ENCODE measurements at regions not wholly inside any gene's neighbourhood (a gene's known extent, or its start where the extent isn't known, plus 50 kb on each side); places are given as distances from the start of the nearest gene placed in this dataset.
A peak's percentile ranks its signal among the peaks of the same experiment; 100 is the strongest.

DNA sequence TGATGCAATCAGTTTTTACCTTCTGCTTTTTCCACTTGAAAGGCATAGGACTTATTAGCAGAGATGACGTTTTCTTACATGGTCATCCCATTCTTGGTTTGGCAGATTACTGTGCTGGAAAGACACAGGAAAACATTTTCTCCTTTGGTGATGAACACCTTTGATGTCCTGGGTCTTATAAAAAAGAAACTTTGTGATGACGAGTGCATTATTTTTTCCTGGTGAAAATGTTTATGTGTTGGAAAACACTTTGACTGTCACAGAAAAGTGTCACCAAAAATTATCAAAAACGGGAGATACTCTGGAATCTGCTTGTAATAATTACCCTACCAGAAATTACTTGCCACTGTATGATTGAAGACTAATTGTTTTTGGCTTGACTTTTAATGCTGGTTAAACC lies 2020.9 kb downstream of the MAT2B start:
- DNase-seq (ENCODE audit: low spot score) (no peak), FAIRE-seq (no peak), ATAC-seq (no peak)
- Histone ChIP-seq H3K9ac (ENCODE audit: insufficient read depth, low read depth, low read length) (no peak overlapping the region), H3K9me3 (ENCODE audit: low read length) (peaks cover 86% of the 10 kb centered on the region), H3K27ac (ENCODE audit: extremely low read length, insufficient read depth, low read length) (no peak overlapping the region), H4K20me1 (ENCODE audit: insufficient read depth, low read length) (no peaks in the 10 kb centered on the region), H3K4me2 (ENCODE audit: low read depth, low read length) (no peak overlapping the region), H2AFZ (ENCODE audit: low read length) (no peak overlapping the region), H3K36me3 (replicated peaks in 1 of 2; ENCODE audit: control insufficient read depth in 1 of 2, insufficient read depth in 2 of 2, low read length in 2 of 2) (no peaks in the 10 kb centered on the region), H3K4me3 (replicated peaks in 1 of 3; ENCODE audit: insufficient read depth in 1 of 3, low read depth in 2 of 3, low read length in 3 of 3) (no peak overlapping the region), H3K27me3 (ENCODE audit: control insufficient read depth in 1 of 2, insufficient read depth in 2 of 2, low read length in 2 of 2) (no peaks in the 10 kb centered on the region; a peak in 1 of 5 replicates), H3K79me2 (ENCODE audit: insufficient read depth, low read length) (no peaks in the 10 kb centered on the region), H3K4me1 (ENCODE audit: insufficient read depth, low read length) (no peaks in the 10 kb centered on the region)
- WGBS (ENCODE audit: low lambda C conversion rate): 2% methylated on average over 3 of the region's 3 CpGs
- TF ChIP-seq ZNF841 (CRISPR knock-in tag; IDR thresholded peaks at IDR 0.05; ENCODE audit: borderline replicate concordance) (no peak), CREB1 (IDR thresholded peaks at IDR 0.05) (peak; percentile 59), CREB1 (CRISPR knock-in tag; IDR thresholded peaks at IDR 0.05) (no peak), MEIS1 (CRISPR knock-in tag; IDR thresholded peaks at IDR 0.05; ENCODE audit: borderline replicate concordance) (no peak), MAFK (conservative IDR thresholded peaks at IDR 0.05 in 1 of 2, IDR thresholded peaks at IDR 0.05 in 1 of 2; ENCODE audit: low read length in 2 of 2) (peak in 1 of 2 experiments; percentile 60; a peak in 2 of 4 replicates), ZNF335 (CRISPR knock-in tag; IDR thresholded peaks at IDR 0.05) (no peak), MAFF (IDR thresholded peaks at IDR 0.05; ENCODE audit: low read depth, low read length) (0 out of 2 replicates have a peak, but pooled peaks have one; percentile 6)
- ChIA-PET POLR2A (no interaction called here), CTCF (ENCODE audit: low intra/inter-chr PET ratio, low total read pairs) (no interaction called here)
- intact Hi-C loops (cut with micrococcal nuclease; ENCODE audit: unreplicated experiment): no loop called here
- in situ Hi-C loops (cut with HindIII; ENCODE audit: extremely low pct_ligation_motif_present, low pct_unique_long_range_greater_than_20kb): no loop called here
- no TSS peak for BruUV-seq (replicated peaks)

DNA sequence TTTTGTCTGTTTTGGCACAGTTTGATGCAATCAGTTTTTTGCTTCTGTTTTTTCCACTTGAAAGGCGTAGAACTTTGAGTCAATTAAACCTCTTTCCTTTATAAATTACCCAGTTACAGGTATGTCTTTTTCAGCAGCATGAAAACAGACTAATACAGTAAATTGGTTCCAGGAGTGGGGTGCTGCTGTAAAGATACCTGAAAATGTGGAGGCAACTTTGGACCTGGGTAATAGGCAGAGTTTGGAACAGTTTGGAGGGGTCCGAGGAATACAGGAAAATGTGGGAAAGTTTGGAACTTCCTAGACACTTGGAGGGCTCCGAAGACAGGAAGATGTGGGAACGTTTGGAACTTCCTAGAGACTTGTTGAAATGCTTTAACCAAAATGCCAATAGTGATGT lies 2022.2 kb downstream of the MAT2B start:
- no peak overlapping the region for H3K4me2 ChIP-seq (ENCODE audit: low read depth, low read length)
- intact Hi-C loops (cut with micrococcal nuclease; ENCODE audit: unreplicated experiment): no loop called here
- in situ Hi-C loops (cut with HindIII; ENCODE audit: extremely low pct_ligation_motif_present, low pct_unique_long_range_greater_than_20kb): no loop called here
- no peak overlapping the region for H3K9ac ChIP-seq (ENCODE audit: insufficient read depth, low read depth, low read length)
- ChIA-PET CTCF (ENCODE audit: low intra/inter-chr PET ratio, low total read pairs) (no interaction called here), POLR2A (no interaction called here)
- no peaks in the 10 kb centered on the region for H3K79me2 ChIP-seq (ENCODE audit: insufficient read depth, low read length)
- no peaks in the 10 kb centered on the region for H3K4me1 ChIP-seq (ENCODE audit: insufficient read depth, low read length)
- no peak for DNase-seq (ENCODE audit: low spot score)
- BruUV-seq (replicated peaks): no TSS peak
- WGBS (ENCODE audit: low lambda C conversion rate): 6% methylated on average over 4 of the region's 4 CpGs
- no peak overlapping the region for H2AFZ ChIP-seq (ENCODE audit: low read length)
- no peaks in the 10 kb centered on the region for H4K20me1 ChIP-seq (ENCODE audit: insufficient read depth, low read length)
- peaks cover 86% of the 10 kb centered on the region for H3K9me3 ChIP-seq (ENCODE audit: low read length)
- H3K4me3 ChIP-seq (replicated peaks in 1 of 3; ENCODE audit: insufficient read depth in 1 of 3, low read depth in 2 of 3, low read length in 3 of 3): no peak overlapping the region
- FAIRE-seq: no peak
- no peaks in the 10 kb centered on the region; a peak in 1 of 5 replicates for H3K27me3 ChIP-seq (ENCODE audit: control insufficient read depth in 1 of 2, insufficient read depth in 2 of 2, low read length in 2 of 2)
- H3K27ac ChIP-seq (ENCODE audit: extremely low read length, insufficient read depth, low read length): no peak overlapping the region
- H3K36me3 ChIP-seq (replicated peaks in 1 of 2; ENCODE audit: control insufficient read depth in 1 of 2, insufficient read depth in 2 of 2, low read length in 2 of 2): no peaks in the 10 kb centered on the region
- TF ChIP-seq ZSCAN30 (CRISPR knock-in tag; IDR thresholded peaks at IDR 0.05) (no peak), SNRNP70 (IDR thresholded peaks at IDR 0.05; ENCODE audit: low read depth, low read length) (no peak), ZNF224 (CRISPR knock-in tag; IDR thresholded peaks at IDR 0.05) (no peak), ZNF615 (CRISPR knock-in tag; IDR thresholded peaks at IDR 0.05; ENCODE audit: borderline replicate concordance) (no peak), ZNF225 (CRISPR knock-in tag; IDR thresholded peaks at IDR 0.05) (no peak)
- TF ChIP-seq, protein P1, sequence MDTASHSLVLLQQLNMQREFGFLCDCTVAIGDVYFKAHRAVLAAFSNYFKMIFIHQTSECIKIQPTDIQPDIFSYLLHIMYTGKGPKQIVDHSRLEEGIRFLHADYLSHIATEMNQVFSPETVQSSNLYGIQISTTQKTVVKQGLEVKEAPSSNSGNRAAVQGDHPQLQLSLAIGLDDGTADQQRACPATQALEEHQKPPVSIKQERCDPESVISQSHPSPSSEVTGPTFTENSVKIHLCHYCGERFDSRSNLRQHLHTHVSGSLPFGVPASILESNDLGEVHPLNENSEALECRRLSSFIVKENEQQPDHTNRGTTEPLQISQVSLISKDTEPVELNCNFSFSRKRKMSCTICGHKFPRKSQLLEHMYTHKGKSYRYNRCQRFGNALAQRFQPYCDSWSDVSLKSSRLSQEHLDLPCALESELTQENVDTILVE (CRISPR knock-in tag; IDR thresholded peaks at IDR 0.05): no peak
- TF ChIP-seq, protein P2, sequence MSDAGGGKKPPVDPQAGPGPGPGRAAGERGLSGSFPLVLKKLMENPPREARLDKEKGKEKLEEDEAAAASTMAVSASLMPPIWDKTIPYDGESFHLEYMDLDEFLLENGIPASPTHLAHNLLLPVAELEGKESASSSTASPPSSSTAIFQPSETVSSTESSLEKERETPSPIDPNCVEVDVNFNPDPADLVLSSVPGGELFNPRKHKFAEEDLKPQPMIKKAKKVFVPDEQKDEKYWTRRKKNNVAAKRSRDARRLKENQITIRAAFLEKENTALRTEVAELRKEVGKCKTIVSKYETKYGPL (CRISPR knock-in tag; IDR thresholded peaks at IDR 0.05): no peak
- no peak for ATAC-seq
